Ascending aorta (tissue), 2 donors: ENCODE measurements at regions not wholly inside any gene's neighbourhood (a gene's known extent, or its start where the extent isn't known, plus 50 kb on each side); places are given as distances from the start of the nearest gene placed in this dataset.

Source experiments
- DNase-seq, 2 donors: peaks; one replicate each; pipeline ENCODE4 v3.0.0-alpha.2; 2019; ENCODE audit warnings: low spot score in 2 of 2
- H3K27ac ChIP-seq, 2 donors: fragments of 200-600 bp; sonication (generic); one replicate each; pipeline ENCODE4 v1.5.1; 2016 to 2017; ENCODE audit warnings: mild to moderate bottlenecking in 1 of 2
- H3K27me3 ChIP-seq: fragments of 200-600 bp; sonication (generic); one replicate; pipeline ENCODE4 v1.5.1; 2017
- H3K36me3 ChIP-seq, 2 donors: fragments of 200-600 bp; sonication (generic); one replicate each; pipeline ENCODE4 v1.5.1; 2016
- H3K4me1 ChIP-seq, 2 donors: fragments of 200-600 bp; sonication (generic); one replicate each; pipeline ENCODE4 v1.5.1; 2016 to 2017; ENCODE audit warnings: mild to moderate bottlenecking in 1 of 2
- H3K4me3 ChIP-seq, 2 donors: fragments of 200-600 bp; sonication (generic); one replicate each; pipeline ENCODE4 v1.5.1; 2016 to 2017; ENCODE audit warnings: mild to moderate bottlenecking in 1 of 2
- H3K9me3 ChIP-seq, 2 donors: fragments of 200-600 bp; sonication (generic); one replicate each; pipeline ENCODE4 v1.5.1; 2016
- CTCF ChIP-seq, 3 experiments: fragments of 200-600 bp in 2 of 3; fragments of 450-650 bp in 1 of 3; sonication (generic) in 2 of 3; IDR thresholded peaks; one replicate each; pipeline ENCODE4 v1.5.1; 2016 to 2019; ENCODE audit warnings: antibody characterized with exemption in 3 of 3, mild to moderate bottlenecking in 1 of 3, moderate library complexity in 1 of 3
- intact Hi-C: fragments of 100-400 bp; cut with DNase I; formaldehyde crosslinking; loops from one replicate; pipeline ENCODE4 v1.15.1; 2023

GRCh38 chr22:34966980-34967565 lies 98.9 kb upstream of the ISX start:
- Histone ChIP-seq H3K4me1 (no peaks in the 10 kb centered on the region), H3K9me3 (no peaks in the 10 kb centered on the region), H3K36me3 (no peaks in the 10 kb centered on the region), H3K4me3 (no peak overlapping the region), H3K27ac (no peak overlapping the region), H3K27me3 (no peaks in the 10 kb centered on the region)
- intact Hi-C loops = no loop called here
- TF ChIP-seq CTCF (IDR thresholded peaks at IDR 0.05) = no peak
- no peak for DNase-seq

- no peak for DNase-seq
- H3K4me1 ChIP-seq = no peaks in the 10 kb centered on the region
- no peaks in the 10 kb centered on the region for H3K9me3 ChIP-seq
- H3K36me3 ChIP-seq = no peaks in the 10 kb centered on the region
- H3K27ac ChIP-seq = no peak overlapping the region
- TF ChIP-seq CTCF (IDR thresholded peaks at IDR 0.05) = no peak
- intact Hi-C loops = no loop called here
- H3K27me3 ChIP-seq = no peaks in the 10 kb centered on the region
- H3K4me3 ChIP-seq = no peak overlapping the region
Measured at GRCh38 chr22:34969001-34969790, 96.8 kb upstream of the ISX start.

GRCh38 chr22:34971456-34971855 lies 94.5 kb upstream of the ISX start:
- no peak for DNase-seq
- Histone ChIP-seq H3K4me1 (no peaks in the 10 kb centered on the region), H3K27ac (no peak overlapping the region), H3K36me3 (no peaks in the 10 kb centered on the region), H3K27me3 (no peaks in the 10 kb centered on the region), H3K9me3 (no peaks in the 10 kb centered on the region), H3K4me3 (no peak overlapping the region)
- intact Hi-C loops = no loop called here
- TF ChIP-seq CTCF (IDR thresholded peaks at IDR 0.05) = no peak

GRCh38 chr22:34972191-34972897 lies 93.6 kb upstream of the ISX start:
- Histone ChIP-seq H3K27ac (no peak overlapping the region), H3K9me3 (no peaks in the 10 kb centered on the region), H3K36me3 (no peaks in the 10 kb centered on the region), H3K27me3 (no peaks in the 10 kb centered on the region), H3K4me3 (no peak overlapping the region), H3K4me1 (no peaks in the 10 kb centered on the region)
- intact Hi-C loops = no loop called here
- no peak for DNase-seq
- TF ChIP-seq CTCF (IDR thresholded peaks at IDR 0.05) = no peak

GRCh38 chr22:34973016-34973415 lies 92.9 kb upstream of the ISX start:
- Histone ChIP-seq H3K27ac (no peak overlapping the region), H3K4me3 (no peak overlapping the region), H3K4me1 (no peaks in the 10 kb centered on the region), H3K27me3 (no peaks in the 10 kb centered on the region), H3K9me3 (no peaks in the 10 kb centered on the region), H3K36me3 (no peaks in the 10 kb centered on the region)
- intact Hi-C loops = no loop called here
- no peak for DNase-seq
- no peak for TF ChIP-seq CTCF (IDR thresholded peaks at IDR 0.05)
